Mucosa of gallbladder (tissue), 1 donor: ENCODE measurements at regions not wholly inside any gene's neighbourhood (a gene's known extent, or its start where the extent isn't known, plus 50 kb on each side); places are given as distances from the start of the nearest gene placed in this dataset.

Experiments
- DNase-seq: peaks from one replicate; pipeline ENCODE4 v3.0.0-alpha.2; 2020; ENCODE audit warnings: low spot score
- donor health status: DM: no; HTN: no; CAD: no.

GRCh38 chr1:60350531-60350930 is 277.0 kb upstream of the C1orf87 start:
- no peak for DNase-seq

GRCh38 chr1:60348884-60349283 is 275.3 kb upstream of the C1orf87 start:
- no peak for DNase-seq

DNA sequence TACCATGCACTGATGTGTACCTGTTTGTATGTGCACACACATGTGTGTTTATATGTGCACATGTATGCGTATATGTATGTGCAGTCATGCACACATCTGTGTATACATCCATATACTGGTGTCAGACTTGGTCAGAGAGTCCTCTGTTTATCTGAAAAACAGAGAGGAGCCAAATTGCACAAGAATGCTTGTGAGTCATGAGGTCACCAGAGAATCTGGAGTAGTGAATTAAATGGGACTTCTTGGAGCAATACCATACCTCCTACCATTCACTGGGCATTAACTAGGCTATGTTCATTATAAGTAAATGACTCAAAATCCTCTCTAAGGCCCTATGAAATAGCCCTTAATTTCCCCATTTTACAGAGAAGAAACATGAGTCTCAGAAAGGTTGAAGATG is 272.1 kb upstream of the C1orf87 start:
- no peak for DNase-seq

DNA sequence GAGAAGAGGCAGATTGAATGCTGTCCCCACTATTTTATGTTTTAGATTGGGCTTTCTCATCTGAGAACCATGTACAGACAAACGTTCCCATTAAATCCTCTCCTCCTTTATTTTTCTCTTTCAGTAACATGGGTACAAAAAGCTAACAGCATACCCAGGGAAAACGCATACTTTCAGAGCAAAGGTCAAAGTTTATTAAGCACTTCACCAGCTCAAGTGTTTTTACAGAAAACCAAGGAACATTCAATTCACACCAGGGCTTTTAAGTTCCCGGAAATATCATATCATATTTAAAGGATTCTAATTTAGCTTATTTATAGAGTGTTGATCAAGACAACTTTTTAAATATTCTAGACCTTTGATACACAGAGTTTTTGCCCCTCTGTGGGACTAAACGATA is 271.5 kb upstream of the C1orf87 start:
- no peak for DNase-seq

GRCh38 chr1:60343736-60344135 is 270.2 kb upstream of the C1orf87 start:
- DNase-seq = no peak

- DNase-seq = no peak
These were observed 269.0 kb upstream of the C1orf87 start for GRCh38 chr1:60342569-60342968.

DNA sequence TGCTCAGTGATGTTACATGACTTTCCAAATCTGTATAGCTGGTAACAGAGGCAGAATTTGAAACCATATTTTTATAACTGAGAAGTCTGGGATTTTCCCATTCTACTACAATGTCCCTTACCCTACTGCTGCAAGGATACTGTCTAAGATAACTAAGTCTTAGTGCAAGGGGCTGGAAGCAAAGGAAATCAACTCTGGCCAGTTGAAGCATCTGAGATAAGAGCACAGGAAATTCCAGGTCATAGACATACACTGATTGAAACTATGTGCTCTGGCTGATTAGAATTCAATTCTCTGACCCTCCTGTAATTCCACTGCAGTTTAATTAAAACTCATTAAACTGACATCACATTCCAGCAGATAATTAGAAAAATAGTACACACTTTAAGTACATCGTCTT is 267.7 kb upstream of the C1orf87 start:
- no peak for DNase-seq

DNA sequence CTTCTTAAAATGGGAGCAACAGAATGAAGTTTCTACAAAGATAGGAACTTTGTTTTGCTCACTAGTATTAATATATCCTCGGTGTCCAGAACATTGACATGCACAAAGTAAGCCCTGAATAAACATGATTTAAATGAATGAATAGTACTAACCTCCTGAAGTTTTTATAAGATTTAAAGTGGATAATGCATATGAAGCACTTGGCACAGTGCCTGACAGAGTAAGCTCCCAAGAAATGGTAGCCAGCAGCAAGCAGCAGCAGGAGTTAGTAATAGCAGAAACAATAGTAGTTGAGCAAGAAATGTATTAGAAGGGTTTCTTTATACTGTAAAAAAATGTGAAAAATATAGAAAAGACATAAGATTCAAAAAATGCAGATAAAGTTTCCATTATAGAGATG is 258.1 kb upstream of the C1orf87 start:
- no peak for DNase-seq

DNA sequence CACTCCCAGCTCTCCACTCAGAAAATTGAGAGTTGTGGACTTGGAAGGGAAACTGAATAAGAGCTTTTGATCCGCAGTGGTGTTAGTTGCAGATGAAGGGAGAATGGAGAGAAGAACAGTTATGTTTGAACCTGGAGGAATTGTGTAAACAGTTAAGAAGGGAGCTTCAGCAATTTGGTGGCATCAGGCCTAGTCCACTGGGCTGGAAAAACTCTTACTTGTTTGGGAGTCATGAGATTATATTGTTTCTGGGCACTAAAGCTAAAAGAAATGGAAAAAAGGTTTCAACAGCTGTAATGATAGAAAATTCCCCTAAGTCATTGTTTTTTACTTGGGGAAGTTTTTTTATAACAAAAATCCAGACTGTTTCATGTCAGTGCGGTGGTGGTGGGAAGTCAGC is 256.1 kb upstream of the C1orf87 start:
- DNase-seq = no peak

GRCh38 chr1:60311838-60312237 is 238.3 kb upstream of the C1orf87 start:
- no peak for DNase-seq

DNA sequence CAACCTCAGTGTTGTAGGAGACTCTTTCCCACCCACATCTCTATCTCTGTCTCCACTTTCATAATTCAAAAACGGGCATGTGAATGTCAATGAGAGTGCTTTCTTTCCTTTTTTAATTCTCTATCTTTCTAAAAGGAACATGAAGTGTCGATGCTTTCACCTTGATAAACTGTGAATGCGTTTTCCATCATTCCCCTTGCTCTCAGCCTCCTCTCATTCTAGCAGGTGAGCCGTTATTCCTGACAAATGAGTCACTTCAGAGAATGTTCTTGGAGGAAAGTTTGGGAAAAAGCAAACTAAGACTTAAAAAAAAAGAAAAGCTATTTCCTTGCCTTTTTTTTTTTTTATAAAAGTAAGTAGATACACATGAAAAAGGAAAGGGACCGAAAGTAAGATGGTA is 226.0 kb upstream of the C1orf87 start:
- no peak for DNase-seq

GRCh38 chr1:60298290-60298689 is 224.7 kb upstream of the C1orf87 start:
- no peak for DNase-seq

DNA sequence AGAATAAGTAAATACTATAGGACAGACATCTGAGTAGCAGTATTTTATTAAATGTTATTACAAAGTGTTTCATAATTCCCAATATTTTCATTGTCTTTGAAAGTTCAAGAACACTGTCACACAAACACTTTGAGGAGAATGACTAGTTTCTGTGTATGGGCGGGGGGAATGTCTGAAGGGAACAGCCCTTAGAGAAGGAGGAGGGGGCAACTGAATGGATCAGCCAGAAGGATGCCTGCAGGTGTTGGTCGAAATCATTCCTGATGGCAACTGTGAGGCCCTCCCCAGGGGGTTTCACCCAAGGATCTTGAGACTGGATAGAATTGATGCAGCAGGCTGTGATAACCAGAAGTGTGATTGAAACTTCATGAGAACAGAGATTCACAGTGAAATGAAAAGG is 223.2 kb upstream of the C1orf87 start:
- DNase-seq = no peak

- no peak for DNase-seq
These were observed 218.6 kb upstream of the C1orf87 start for GRCh38 chr1:60292140-60292539.

DNA sequence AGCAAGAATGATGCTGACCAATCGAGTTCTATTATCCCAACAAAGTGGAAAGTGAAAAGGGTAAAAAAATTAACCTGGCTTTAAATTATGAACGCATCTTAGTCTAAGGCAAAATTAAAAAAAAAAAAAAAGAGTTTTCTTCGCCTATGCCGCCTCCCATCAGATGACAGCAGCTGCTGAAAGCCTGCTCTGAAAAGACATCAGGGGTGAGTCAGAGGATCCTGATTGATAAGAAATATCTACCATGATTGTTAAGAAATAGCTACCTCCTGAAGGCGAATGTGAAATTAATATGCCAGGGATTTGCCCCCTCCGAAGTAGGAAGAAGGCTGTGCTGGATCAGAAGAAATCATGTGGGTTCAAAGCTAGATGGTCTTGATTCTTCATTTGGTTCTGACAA is 216.8 kb upstream of the C1orf87 start:
- DNase-seq = no peak

GRCh38 chr1:60287536-60287935 is 214.0 kb upstream of the C1orf87 start:
- no peak for DNase-seq

DNA sequence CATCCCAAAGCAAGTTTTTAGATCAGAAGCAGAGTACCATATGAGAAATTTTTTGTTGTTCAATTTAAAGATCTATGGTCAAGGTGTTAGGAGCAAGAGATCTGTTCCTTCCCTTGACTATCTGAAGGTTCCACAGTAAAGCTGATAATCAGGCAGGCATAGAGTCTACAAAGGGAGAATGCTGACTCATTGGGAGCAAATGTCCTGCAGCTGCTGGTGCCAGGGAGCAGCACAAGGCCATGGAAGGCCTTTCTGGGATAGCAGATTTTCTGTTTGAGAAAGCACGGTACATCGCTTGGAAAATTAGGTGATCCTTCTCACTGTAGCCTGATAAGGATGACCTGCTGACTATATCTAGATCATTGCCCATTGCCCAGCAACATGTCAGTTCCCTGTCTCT is 210.1 kb upstream of the C1orf87 start:
- no peak for DNase-seq

- peak; percentile 54 for DNase-seq
These were observed 207.9 kb upstream of the C1orf87 start for GRCh38 chr1:60281360-60281932.

DNA sequence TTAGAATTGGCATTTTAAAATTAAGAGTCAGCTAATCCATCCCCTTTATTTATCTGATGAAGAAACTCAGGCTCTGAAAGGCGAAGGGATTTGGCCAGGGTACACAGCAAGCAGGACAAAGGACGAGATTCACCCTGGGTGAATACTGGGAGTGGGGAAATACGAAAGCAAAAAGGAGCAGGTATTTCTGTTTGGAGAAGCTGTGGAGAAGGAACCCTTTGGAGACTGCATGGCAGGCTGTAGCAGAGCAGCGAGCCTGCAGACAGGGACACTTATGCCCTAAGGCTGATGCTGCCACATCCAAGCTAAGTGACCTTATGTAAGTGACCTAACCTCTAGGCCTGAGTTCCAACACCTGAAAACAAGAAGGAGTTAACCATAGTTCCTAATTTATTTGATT is 207.2 kb upstream of the C1orf87 start:
- no peak for DNase-seq

- no peak for DNase-seq
These were observed 206.7 kb upstream of the C1orf87 start for GRCh38 chr1:60280256-60280655.

DNA sequence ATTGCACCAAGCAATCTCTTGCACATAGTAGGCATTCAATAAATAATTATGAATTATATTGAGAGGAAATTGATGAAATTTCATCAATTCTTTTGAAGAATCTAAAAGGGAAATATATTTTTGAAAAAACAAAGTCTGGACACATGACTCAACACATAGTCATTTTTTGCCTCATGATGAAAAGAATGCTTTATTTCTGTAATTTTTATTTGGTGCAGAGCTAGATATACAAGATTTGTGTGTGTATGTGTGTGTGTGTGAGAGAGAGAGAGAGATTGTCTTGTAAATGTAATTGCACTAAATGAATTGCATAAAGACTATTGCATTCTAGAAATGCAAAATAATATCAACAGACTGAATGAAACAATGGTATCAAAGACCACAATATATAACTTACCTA is 206.2 kb upstream of the C1orf87 start:
- no peak for DNase-seq

GRCh38 chr1:60277269-60277668 is 203.7 kb upstream of the C1orf87 start:
- no peak for DNase-seq

- DNase-seq = no peak
These were observed 201.1 kb upstream of the C1orf87 start for GRCh38 chr1:60274422-60275290.

DNA sequence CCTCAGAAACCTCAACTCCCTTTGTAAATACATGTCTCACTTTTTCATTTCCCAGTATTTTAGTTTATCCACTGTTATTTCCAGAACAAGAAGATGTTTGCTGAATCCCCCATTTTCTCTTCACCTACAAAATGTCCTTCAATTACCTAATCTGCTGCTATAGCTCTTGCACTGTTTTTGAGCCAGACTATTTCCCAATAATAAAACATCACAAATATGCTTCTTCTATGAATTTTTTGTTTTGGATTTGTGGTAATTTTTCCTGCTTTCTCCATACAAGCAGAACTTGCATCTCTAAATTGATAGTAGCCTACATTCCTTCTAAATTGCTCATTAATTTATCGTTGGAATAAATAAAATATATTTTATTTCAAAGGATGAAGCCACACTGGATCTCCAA is 199.6 kb upstream of the C1orf87 start:
- no peak for DNase-seq
